ENCODE measurements at regions not wholly inside any gene's neighbourhood (a gene's known extent, or its start where the extent isn't known, plus 50 kb on each side); places are given as distances from the start of the nearest gene placed in this dataset.

DNA sequence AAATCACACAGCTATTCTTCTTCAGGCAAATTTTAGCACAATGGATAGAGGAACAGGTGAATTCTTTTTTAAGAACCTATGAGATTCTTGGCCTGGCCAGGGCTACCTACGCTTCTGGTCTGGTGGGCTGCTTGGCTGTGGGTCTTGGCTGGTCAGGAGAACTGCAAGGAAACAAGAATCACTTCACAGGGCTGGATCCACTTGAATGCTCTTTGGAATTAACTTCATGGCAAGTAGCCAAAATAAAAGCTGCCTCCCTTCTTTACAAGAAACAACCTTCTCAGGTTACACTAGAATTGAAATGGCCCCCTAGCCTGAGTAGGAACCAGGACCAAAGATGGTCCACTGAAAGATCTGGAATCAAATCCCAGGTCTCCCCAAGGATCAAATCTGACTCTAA lies 519.1 kb downstream of the IQCM start:
- no peak for DNase-seq (ENCODE audit: low read depth)

- no peak for DNase-seq (ENCODE audit: low read depth)
Measured at GRCh38 chr4:149296084-149296483, 519.6 kb downstream of the IQCM start.

- no peak for DNase-seq (ENCODE audit: low read depth)
Measured at GRCh38 chr4:149294601-149295000, 521.0 kb downstream of the IQCM start.

DNA sequence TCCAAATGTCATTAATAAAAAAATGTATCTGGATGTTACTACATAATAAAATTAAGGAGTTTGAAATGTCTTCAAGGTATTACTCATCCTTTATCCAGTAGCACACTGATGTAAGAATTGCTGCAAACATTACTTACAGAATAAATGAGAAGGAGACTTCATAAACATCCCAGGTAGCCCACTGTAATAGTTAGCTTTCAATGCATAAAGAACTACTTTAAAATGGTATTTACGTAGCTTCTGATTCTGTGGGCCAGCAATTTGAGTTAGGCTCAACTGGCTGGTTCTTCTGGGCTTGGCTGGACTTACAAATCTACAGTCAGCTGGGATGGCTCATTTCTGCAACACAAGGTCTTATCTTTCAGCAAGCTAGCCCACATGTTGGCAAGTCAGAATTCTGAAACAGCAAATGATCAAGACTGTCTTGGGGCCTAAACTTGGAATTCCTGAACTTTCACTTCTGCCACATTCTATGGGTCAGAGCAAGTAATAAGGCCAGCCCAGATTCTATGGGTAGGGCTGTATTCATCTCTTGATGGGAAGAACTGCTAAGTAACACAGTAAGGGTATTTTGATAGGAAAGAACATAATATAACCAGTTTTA lies 522.5 kb downstream of the IQCM start:
- DNase-seq (ENCODE audit: low read depth) = no peak

DNA sequence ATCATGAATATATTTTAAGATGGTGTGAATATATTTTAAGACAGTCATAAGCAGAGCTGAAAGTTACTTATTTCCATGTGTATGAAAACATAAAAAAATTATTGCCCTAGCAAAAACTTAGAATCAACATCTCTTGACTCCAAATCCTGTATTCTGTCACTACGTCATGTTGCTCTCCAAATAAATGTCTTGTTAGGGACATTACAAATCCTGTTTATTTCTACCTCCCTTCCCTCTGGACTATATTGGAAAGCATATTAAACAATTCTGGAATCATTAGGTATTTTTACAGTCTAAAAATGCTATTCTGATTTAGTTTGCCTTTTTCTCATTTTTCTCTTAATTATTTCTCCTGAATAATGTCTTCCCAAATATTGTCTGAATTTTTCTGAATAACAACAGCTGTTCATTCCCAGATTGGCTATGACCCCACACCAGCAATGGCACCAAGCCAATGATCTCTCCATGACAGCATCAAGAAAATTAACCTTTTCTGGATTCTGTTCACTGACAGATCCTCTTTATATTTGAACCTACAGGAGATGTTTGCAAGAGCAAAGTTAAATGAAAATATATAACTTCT lies 523.1 kb downstream of the IQCM start:
- no peak for DNase-seq (ENCODE audit: low read depth)

DNA sequence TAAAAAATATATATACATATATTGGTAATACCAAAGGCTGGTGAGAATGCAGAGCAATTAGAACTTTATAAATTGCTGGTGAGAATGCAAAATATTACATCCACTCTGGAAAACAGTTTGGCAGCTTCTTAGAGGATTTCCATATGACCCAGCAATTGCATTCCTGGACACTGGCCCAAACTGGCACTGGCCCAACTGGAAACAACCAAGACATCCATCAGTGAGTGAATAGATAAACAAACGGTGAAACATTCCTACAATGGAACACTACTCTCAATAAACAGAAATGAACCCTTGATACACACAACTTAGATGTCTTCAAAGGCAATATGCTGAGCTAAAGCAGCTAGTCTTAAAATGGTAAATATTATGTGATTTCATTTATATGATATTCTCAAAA lies 524.2 kb downstream of the IQCM start:
- peak; percentile 8 for DNase-seq (ENCODE audit: low read depth)

- DNase-seq (ENCODE audit: low read depth) = peak; percentile 1
Measured at GRCh38 chr4:149280806-149281205, 534.8 kb downstream of the IQCM start.

DNA sequence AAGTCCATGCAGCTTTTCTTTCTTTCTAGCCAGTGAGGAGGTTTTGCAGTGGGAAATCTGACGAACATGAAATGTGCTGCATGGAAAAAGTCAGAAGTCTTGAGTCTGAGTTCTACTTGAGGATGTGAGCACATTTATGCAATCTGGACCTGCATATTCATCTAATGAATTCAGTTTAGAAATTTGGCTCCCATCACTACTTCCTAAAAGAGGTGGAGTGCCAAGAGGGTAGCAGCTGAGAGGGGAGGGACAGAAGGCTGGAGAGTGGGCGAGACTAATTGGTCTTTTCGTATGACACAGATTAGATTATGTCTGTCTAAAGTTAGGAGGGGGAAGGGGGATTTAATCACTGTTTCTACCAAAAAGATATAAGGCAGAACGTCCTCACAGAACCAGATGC lies 535.9 kb downstream of the IQCM start:
- DNase-seq (ENCODE audit: low read depth) = no peak

DNA sequence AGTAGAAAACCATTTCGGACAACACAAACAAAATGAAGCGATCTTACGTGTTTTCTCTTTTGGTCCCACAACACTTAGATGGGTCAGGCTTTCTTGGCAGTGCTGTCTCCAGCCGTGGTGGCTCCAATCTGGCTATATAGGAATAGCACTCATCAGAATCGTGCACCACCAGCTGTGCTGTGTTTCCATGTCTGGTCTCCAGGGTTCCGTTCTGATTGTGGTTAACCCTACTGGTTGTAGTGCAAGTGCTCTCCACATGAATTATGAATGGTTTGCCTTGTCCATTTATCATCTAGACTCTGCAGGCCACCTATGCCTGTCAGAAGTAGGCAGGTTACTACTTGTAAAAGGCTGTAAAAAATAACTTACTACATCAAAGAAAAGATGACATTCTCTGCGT lies 536.3 kb downstream of the IQCM start:
- DNase-seq (ENCODE audit: low read depth) = no peak

DNA sequence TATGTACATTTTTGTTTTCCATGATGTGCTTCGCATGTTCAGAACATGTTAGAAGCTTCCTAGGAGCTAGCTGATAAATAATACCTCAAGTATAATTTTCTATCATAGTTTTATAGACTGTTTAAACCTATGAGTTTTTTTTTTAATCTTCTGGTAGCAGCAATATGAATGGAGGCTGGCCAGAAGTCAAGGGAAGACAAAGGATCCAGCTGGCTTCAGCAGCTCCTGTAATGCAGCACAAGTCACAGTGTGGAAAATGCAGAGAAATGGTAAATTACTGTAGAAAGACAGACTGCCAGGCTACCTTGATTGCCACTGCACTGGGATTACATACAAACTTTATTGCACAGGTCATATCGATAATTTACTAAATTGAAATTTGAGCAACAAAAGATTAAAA lies 537.9 kb downstream of the IQCM start:
- DNase-seq (ENCODE audit: low read depth) = no peak

- DNase-seq (ENCODE audit: low read depth) = no peak
Measured at GRCh38 chr4:149269835-149270234, 545.8 kb downstream of the IQCM start.

DNA sequence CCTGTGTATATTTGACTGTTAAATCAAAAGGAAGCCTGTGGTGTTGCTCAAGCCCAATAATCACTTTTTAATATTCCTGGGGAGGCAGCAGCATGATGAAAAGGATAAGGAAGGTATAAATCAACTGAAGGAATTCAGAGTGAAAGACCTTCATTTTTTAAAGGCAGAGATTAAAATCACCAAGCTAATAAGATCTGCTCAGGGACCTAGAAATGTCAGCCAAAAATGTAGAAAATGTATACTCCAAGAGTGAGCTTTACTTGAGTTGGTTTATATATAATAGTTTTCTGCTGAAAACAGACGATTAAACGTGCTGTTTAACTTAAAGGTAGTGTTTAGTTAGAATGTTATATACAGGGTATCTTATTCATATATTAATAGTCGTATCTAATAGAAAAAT lies 549.3 kb downstream of the IQCM start:
- no peak for DNase-seq (ENCODE audit: low read depth)

GRCh38 chr4:149265645-149266044 lies 550.0 kb downstream of the IQCM start:
- DNase-seq (ENCODE audit: low read depth) = no peak

GRCh38 chr4:149264093-149264733 lies 551.4 kb downstream of the IQCM start:
- peak; percentile 27 for DNase-seq (ENCODE audit: low read depth)

GRCh38 chr4:149248191-149248764 lies 567.4 kb downstream of the IQCM start:
- no peak for DNase-seq (ENCODE audit: low read depth)

DNA sequence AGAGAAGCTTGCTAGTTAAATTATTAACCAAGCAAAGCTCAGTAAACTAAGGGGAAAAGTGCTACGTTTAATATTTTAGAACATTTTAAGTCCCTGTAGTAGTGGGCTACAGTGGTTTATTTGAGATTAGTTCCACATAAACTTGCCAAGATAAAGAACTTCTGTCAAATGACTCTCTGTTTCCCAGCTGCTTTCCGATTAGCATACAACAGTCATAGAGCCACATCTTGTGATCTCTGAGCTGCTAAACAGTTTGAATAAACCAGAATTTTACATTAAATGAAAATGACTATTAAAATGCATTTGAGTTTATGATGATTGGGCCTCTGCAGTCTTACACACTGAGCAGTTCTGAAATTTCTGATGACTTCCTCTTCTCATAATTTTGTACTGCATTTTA lies 568.5 kb downstream of the IQCM start:
- DNase-seq (ENCODE audit: low read depth) = no peak

- no peak for DNase-seq (ENCODE audit: low read depth)
Measured at GRCh38 chr4:149245333-149245732, 570.3 kb downstream of the IQCM start.

DNA sequence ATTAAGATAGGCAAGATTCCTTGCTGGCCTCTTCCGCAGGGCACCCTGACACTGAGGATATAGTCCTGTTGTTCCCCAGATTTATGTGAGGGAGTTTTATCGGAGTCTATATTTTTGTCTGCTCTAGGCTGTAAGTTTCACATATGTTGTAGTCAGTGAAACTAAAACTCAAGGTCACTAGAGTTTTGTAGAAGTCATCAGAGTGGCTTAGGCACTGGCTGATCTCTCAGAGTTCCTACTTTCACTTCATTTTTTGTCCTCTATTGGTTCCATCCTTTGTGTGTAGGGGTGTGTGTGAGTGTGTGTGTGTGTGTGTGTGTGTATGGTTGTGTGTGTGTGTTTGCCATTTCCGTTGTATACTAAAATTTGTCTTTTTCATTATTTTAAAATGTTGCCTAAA lies 577.5 kb downstream of the IQCM start:
- DNase-seq (ENCODE audit: low read depth) = no peak

GRCh38 chr4:149234798-149235197 lies 580.8 kb downstream of the IQCM start:
- no peak for DNase-seq (ENCODE audit: low read depth)

GRCh38 chr4:149223659-149224058 lies 592.0 kb downstream of the IQCM start:
- no peak for DNase-seq (ENCODE audit: low read depth)

DNA sequence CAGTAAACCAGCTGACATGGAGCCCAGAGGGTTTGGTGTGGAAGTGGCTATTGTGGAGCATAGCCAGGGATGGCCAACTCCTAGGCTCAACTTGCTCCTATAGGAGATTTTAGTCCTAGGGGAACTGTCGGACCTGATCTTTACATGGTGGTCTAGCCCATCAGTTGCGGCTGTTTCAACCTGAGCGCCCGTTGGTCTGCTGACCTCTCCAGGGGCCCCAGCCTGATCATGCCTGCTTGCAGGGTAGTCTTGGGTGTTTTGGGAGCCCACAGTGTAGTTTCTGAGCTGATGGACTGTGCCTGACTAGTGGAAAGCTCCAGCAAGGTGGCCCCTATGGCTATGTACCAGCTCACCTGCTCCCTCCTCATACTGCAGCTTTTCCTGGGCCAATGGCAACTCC lies 597.0 kb downstream of the IQCM start:
- DNase-seq (ENCODE audit: low read depth) = no peak

DNA sequence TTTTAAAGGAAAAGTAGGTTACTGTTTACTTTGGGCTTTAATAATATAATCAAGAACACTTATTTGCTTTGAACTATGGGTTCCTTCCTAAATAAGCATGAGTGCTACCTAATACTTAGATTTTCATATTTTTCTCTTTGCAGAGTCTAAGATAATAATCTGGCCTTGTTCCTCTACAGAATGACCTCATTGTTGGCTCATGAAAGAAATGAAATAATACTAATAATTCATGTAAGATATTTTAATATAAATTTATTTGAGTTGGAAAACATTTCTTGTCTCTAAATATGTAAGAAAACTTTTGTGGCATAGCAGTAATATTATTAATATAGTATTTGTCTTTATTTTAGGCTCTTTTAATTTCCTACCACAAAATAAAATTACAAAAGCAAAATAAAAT lies 601.3 kb downstream of the IQCM start:
- DNase-seq (ENCODE audit: low read depth) = no peak

DNA sequence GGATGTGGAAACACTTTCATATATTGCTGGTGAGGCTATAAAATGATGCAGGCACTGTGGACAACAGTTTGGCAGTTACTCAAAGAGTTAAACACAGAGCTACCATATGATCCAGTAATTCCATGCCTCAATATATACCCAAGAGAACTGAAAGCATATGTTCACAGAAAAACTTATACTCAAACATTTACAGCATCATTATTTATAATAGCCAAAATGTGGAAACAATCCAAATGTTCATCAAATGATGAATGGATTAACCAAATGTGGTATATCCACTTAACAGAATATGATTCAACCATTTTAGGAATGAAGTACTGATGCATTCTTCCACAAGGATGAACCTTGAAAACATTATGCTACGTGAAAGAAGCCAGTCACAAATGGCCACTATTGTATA lies 603.8 kb downstream of the IQCM start:
- DNase-seq (ENCODE audit: low read depth) = no peak
